ENCODE measurements at regions not wholly inside any gene's neighbourhood (a gene's known extent, or its start where the extent isn't known, plus 50 kb on each side); places are given as distances from the start of the nearest gene placed in this dataset.

DNA sequence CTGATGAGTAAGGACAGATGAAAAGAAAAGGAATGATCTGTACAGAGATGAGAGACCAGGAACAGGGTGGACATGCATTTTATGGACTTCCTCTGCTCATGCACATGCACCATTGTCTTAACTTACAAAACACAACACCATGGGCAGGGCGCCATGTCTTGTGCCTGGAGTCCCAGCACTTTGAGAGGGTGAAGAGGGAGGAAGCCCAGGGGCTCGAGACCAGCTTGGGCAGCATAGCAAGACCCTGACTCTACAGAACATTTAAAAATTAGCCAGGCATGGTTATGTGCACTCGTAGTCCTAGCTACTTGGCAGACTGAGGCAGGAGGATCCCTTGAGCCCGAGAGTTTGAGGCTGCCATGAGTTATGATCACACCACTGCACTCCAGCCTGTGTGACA lies 86.9 kb downstream of the ZFP36L2 start:
- H3K4me3 ChIP-seq (ENCODE audit: low read depth, low read length): no peak overlapping the region
- DNase-seq (ENCODE audit: low read depth): no peak
- TF ChIP-seq, protein P1, sequence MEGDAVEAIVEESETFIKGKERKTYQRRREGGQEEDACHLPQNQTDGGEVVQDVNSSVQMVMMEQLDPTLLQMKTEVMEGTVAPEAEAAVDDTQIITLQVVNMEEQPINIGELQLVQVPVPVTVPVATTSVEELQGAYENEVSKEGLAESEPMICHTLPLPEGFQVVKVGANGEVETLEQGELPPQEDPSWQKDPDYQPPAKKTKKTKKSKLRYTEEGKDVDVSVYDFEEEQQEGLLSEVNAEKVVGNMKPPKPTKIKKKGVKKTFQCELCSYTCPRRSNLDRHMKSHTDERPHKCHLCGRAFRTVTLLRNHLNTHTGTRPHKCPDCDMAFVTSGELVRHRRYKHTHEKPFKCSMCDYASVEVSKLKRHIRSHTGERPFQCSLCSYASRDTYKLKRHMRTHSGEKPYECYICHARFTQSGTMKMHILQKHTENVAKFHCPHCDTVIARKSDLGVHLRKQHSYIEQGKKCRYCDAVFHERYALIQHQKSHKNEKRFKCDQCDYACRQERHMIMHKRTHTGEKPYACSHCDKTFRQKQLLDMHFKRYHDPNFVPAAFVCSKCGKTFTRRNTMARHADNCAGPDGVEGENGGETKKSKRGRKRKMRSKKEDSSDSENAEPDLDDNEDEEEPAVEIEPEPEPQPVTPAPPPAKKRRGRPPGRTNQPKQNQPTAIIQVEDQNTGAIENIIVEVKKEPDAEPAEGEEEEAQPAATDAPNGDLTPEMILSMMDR (conservative IDR thresholded peaks at IDR 0.05; ENCODE audit: low read depth, low read length): no peak

DNA sequence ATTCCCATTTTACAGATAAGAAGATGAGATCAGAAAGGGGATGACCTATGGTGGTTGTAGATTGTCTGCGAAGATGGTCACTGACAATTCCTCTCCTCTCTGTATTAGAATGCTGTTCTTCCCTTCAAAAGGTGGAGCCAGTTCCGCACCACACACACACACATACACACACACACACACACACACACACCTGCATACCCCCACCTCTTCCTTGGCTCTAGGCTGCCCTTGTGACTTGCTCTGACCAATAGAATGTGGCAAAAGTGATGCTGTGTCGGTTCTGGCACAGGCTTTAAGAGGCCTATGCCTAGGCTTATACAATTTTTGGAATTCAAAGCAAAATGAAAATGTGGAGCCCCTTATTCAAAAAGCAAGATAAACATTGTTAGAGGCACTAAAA lies 88.0 kb downstream of the ZFP36L2 start:
- DNase-seq (ENCODE audit: low read depth): no peak
- TF ChIP-seq, protein P1 (conservative IDR thresholded peaks at IDR 0.05; ENCODE audit: low read depth, low read length): no peak
- H3K4me3 ChIP-seq (ENCODE audit: low read depth, low read length): no peak overlapping the region

DNA sequence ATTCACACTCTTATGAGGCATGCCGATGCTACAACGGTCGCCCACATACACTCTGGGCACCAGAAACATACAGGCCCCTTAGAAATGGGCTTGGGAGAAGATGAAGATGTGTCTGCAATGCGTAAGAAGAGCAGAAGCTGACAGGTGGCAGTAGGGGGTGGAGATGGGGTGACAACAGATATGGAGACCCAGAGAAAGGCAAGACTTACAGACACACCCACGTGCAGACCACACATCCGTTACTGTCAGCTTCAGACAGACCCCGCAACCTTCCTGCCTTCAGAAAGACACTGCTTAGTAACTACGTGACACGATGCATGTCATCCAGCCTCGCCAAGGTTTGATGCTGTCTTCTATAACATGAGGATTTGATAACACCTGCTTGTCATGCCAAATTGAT lies 89.5 kb downstream of the ZFP36L2 start:
- TF ChIP-seq, protein P1 (conservative IDR thresholded peaks at IDR 0.05; ENCODE audit: low read depth, low read length): no peak
- DNase-seq (ENCODE audit: low read depth): no peak
- H3K4me3 ChIP-seq (ENCODE audit: low read depth, low read length): no peak overlapping the region

DNA sequence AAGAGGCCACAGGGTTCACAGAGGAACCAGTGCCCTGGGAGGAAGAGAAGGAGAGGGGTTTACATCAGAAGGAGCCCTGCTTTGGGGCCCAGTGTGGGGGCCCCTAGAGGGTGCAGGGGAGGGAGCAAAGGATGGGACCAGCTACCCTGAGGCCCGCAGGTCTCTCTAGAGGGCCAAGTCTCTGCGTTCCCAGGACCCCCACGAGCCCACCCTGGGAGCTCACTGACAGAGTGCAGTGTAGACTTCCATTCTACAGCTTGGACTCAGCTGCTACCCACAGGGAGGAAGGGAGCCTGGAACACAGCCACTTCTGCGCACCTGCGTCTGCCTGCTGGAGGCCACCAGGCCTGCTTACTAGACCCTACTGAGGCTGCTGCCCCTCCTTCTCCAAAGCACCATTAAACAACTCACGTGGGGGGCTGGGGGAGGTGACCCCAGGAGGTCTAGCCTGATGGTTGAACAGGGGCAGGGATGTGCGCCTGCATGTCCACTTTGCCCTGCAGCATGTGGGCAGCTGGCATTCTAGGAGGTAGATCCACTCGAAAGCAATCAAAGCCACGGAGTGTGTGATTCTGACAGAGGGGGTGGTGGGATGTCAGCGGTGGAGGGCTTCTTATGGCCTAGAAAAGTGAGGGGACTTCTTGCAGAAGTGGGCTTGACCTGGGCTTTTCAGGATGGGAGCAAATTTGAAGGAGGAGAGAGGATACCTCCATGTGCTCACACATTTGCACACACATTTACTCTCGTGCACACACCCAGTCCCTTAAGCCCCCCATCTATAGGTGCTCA lies 90.2 kb downstream of the ZFP36L2 start:
- DNase-seq (ENCODE audit: low read depth): no peak
- H3K4me3 ChIP-seq (ENCODE audit: low read depth, low read length): no peak overlapping the region
- TF ChIP-seq, protein P1 (conservative IDR thresholded peaks at IDR 0.05; ENCODE audit: low read depth, low read length): no peak

DNA sequence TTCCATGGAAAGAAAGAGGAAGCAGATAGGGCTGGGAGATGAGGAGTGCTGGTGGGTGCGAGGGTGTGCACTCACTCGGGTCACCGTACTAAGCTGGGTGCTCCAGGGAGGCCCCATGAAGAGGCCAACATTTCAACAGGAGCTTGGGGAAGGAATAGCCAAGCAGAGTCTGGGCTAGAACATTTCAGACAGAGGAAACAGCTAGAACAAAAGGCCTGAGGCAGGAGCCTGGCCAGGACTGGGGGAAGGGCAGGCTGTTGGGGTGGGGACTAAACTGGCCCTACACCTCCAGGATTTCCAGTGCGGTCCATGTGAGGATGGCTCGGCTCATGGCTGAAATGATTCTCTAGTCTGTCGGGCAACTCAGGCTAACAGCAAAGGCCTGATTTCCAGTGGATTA lies 90.8 kb downstream of the ZFP36L2 start:
- no peak overlapping the region for H3K4me3 ChIP-seq (ENCODE audit: low read depth, low read length)
- TF ChIP-seq, protein P1 (conservative IDR thresholded peaks at IDR 0.05; ENCODE audit: low read depth, low read length): no peak
- DNase-seq (ENCODE audit: low read depth): no peak

GRCh38 chr2:43134571-43134889 lies 91.9 kb downstream of the ZFP36L2 start:
- TF ChIP-seq, protein P1 (conservative IDR thresholded peaks at IDR 0.05; ENCODE audit: low read depth, low read length): no peak
- H3K4me3 ChIP-seq (ENCODE audit: low read depth, low read length): no peak overlapping the region
- no peak for DNase-seq (ENCODE audit: low read depth)

Measured in choroid plexus epithelial cell (primary cell).